A549 (cell line): ENCODE measurements at regions not wholly inside any gene's neighbourhood (a gene's known extent, or its start where the extent isn't known, plus 50 kb on each side); places are given as distances from the start of the nearest gene placed in this dataset.

Experiments
- FOSL2 ChIP-seq, 2 experiments: fragments of 450-650 bp in 1 of 2; fragments of >200 bp in 1 of 2; sonication (Bioruptor Twin) in 1 of 2; formaldehyde crosslinking; IDR thresholded peaks; 2 replicates each; pipeline versions ENCODE4 v1.5.0 to v1.6.1; 2016 to 2020; ENCODE audit warnings: mild to moderate bottlenecking in 1 of 2, moderate library complexity in 1 of 2
- KDM5A ChIP-seq: fragments of 200-600 bp; sonication (generic); IDR thresholded peaks from 2 replicates; pipeline ENCODE4 v1.6.1; 2016; ENCODE audit warnings: antibody characterized with exemption, mild to moderate bottlenecking
- MAFK ChIP-seq: fragments of 450-650 bp; IDR thresholded peaks from 2 replicates; pipeline ENCODE4 v1.6.1; 2014; ENCODE audit not compliant: partially characterized antibody
- POLR2A ChIP-seq: IDR thresholded peaks from 2 replicates; pipeline ENCODE4 v1.6.1; 2012; ENCODE audit warnings: mild to moderate bottlenecking, low read length
- TF ChIP-seq, protein P1 (sequence below): fragments of >200 bp; sonication (Bioruptor Twin); formaldehyde crosslinking; IDR thresholded peaks from 3 replicates; pipeline ENCODE4 v1.5.1; 2016

DNA sequence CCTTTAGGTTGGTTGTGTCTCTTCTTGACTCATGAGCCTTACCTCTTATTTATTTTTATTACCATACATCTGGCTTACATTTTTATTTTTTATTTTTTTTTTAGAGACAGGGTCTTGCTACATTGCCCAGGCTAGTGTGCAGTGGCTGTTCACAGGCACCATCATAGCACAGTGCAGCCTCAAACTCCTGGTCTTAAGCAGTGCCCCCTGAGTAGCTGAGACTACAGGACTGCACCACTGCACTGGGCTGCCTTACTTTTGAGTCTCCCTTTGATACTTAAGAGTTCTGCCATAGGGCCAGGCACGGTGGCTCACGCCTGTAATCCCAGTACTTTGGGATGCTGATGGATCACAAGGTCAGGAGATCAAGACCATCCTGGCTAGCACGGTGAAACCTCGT lies 76.4 kb upstream of the MACF1 start:
- TF ChIP-seq, protein P1, sequence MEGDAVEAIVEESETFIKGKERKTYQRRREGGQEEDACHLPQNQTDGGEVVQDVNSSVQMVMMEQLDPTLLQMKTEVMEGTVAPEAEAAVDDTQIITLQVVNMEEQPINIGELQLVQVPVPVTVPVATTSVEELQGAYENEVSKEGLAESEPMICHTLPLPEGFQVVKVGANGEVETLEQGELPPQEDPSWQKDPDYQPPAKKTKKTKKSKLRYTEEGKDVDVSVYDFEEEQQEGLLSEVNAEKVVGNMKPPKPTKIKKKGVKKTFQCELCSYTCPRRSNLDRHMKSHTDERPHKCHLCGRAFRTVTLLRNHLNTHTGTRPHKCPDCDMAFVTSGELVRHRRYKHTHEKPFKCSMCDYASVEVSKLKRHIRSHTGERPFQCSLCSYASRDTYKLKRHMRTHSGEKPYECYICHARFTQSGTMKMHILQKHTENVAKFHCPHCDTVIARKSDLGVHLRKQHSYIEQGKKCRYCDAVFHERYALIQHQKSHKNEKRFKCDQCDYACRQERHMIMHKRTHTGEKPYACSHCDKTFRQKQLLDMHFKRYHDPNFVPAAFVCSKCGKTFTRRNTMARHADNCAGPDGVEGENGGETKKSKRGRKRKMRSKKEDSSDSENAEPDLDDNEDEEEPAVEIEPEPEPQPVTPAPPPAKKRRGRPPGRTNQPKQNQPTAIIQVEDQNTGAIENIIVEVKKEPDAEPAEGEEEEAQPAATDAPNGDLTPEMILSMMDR: no peak
- TF ChIP-seq KDM5A (no peak), POLR2A (no peak), MAFK (no peak), FOSL2 (IDR thresholded peaks at IDR 0.05) (no peak), FOSL2 (CRISPR knock-in tag; IDR thresholded peaks at IDR 0.05) (no peak)
